Testis (tissue), 2 donors: ENCODE measurements at regions not wholly inside any gene's neighbourhood (a gene's known extent, or its start where the extent isn't known, plus 50 kb on each side); places are given as distances from the start of the nearest gene placed in this dataset.

Experiments
- DNase-seq: peaks from one replicate; pipeline ENCODE4 v3.0.0-alpha.2; 2019
- H3K27ac ChIP-seq, 2 donors: fragments of 200-600 bp; sonication (generic); one replicate each; pipeline ENCODE4 v1.5.1; 2019
- H3K27me3 ChIP-seq: fragments of 200-600 bp; sonication (generic); one replicate; pipeline ENCODE4 v1.5.1; 2019
- H3K36me3 ChIP-seq: fragments of 200-600 bp; sonication (generic); one replicate; pipeline ENCODE4 v1.5.1; 2017; ENCODE audit warnings: low read depth; ENCODE audit errors: missing control alignments
- H3K4me1 ChIP-seq: fragments of 200-600 bp; sonication (generic); one replicate; pipeline ENCODE4 v1.5.1; 2019
- H3K4me3 ChIP-seq, 2 donors: fragments of 200-600 bp; sonication (generic); one replicate each; pipeline ENCODE4 v1.5.1; 2017 to 2019
- H3K9me3 ChIP-seq: fragments of 200-600 bp; sonication (generic); one replicate; pipeline ENCODE4 v1.5.1; 2017
- CTCF ChIP-seq, 3 experiments: fragments of 450-650 bp in 2 of 3; fragments of 200-600 bp in 1 of 3; sonication (generic) in 1 of 3; IDR thresholded peaks; one replicate each; pipeline ENCODE4 v1.5.1; 2016 to 2019; ENCODE audit warnings: antibody characterized with exemption in 3 of 3, mild to moderate bottlenecking in 2 of 3, moderate library complexity in 1 of 3
- POLR2A ChIP-seq: fragments of 450-650 bp; IDR thresholded peaks from one replicate; pipeline ENCODE4 v1.6.1; 2017; ENCODE audit warnings: antibody characterized with exemption, mild to moderate bottlenecking, moderate library complexity
- WGBS, 2 donors: methylation state at CpG; one replicate each; pipeline ENCODE4 v1.1.5; 2018; 5-methylcytosine and 5-hydroxymethylcytosine counted together
- intact Hi-C: fragments of 100-400 bp; cut with DNase I; formaldehyde crosslinking; loops from one replicate; pipeline ENCODE4 v1.15.1; 2023; ENCODE audit warnings: low total_unique reads

- Histone ChIP-seq H3K36me3 (no peaks in the 10 kb centered on the region), H3K9me3 (no peaks in the 10 kb centered on the region), H3K4me1 (no peaks in the 10 kb centered on the region), H3K27ac (no peak overlapping the region), H3K4me3 (no peak overlapping the region), H3K27me3 (no peaks in the 10 kb centered on the region)
- 83 to 88% methylated on average over 3 of the region's 3 CpGs for WGBS, 2 donors
- TF ChIP-seq CTCF (IDR thresholded peaks at IDR 0.05), result no peak
- TF ChIP-seq POLR2A, result no peak
- DNase-seq, result no peak
- intact Hi-C loops, result no loop called here
Measured at GRCh38 chr3:43787330-43787729, 96.6 kb downstream of the ABHD5 start.

- no peak for DNase-seq
- Histone ChIP-seq H3K27ac (no peak overlapping the region), H3K4me3 (no peak overlapping the region), H3K9me3 (no peaks in the 10 kb centered on the region), H3K36me3 (no peaks in the 10 kb centered on the region), H3K27me3 (no peaks in the 10 kb centered on the region), H3K4me1 (no peaks in the 10 kb centered on the region)
- WGBS, 2 donors, result 86 to 88% methylated on average over 1 of the region's 1 CpG
- intact Hi-C loops, result no loop called here
- no peak for TF ChIP-seq CTCF (IDR thresholded peaks at IDR 0.05)
- no peak for TF ChIP-seq POLR2A
Measured at GRCh38 chr3:43789028-43789427, 98.3 kb downstream of the ABHD5 start.

- TF ChIP-seq POLR2A (no peak), CTCF (IDR thresholded peaks at IDR 0.05) (no peak)
- no peak overlapping the region for H3K27ac ChIP-seq
- H3K9me3 ChIP-seq, result no peaks in the 10 kb centered on the region
- H3K4me3 ChIP-seq, result no peak overlapping the region
- intact Hi-C loops, result no loop called here
- DNase-seq, result no peak
- H3K27me3 ChIP-seq, result no peaks in the 10 kb centered on the region
- H3K4me1 ChIP-seq, result no peaks in the 10 kb centered on the region
- WGBS, 2 donors, result 79 to 80% methylated on average over 5 of the region's 5 CpGs
- H3K36me3 ChIP-seq, result no peaks in the 10 kb centered on the region
Measured at GRCh38 chr3:43790060-43790459, 99.3 kb downstream of the ABHD5 start.

- Histone ChIP-seq H3K4me1 (no peaks in the 10 kb centered on the region), H3K9me3 (no peaks in the 10 kb centered on the region), H3K27me3 (no peaks in the 10 kb centered on the region), H3K27ac (no peak overlapping the region), H3K4me3 (no peak overlapping the region), H3K36me3 (no peaks in the 10 kb centered on the region)
- TF ChIP-seq POLR2A (no peak), CTCF (IDR thresholded peaks at IDR 0.05) (no peak)
- intact Hi-C loops, result no loop called here
- 84 to 95% methylated on average over 6 of the region's 6 CpGs for WGBS, 2 donors
- no peak for DNase-seq
Measured at GRCh38 chr3:43790476-43790875, 99.7 kb downstream of the ABHD5 start.

- intact Hi-C loops, result no loop called here
- Histone ChIP-seq H3K27me3 (no peaks in the 10 kb centered on the region), H3K4me1 (no peaks in the 10 kb centered on the region), H3K4me3 (no peak overlapping the region), H3K9me3 (no peaks in the 10 kb centered on the region), H3K27ac (no peak overlapping the region), H3K36me3 (no peaks in the 10 kb centered on the region)
- TF ChIP-seq POLR2A (no peak), CTCF (IDR thresholded peaks at IDR 0.05) (no peak)
- DNase-seq, result no peak
Measured at GRCh38 chr3:43791246-43791645, 100.5 kb downstream of the ABHD5 start.
